PFSK-1 (cell line): ENCODE measurements at regions not wholly inside any gene's neighbourhood (a gene's known extent, or its start where the extent isn't known, plus 50 kb on each side); places are given as distances from the start of the nearest gene placed in this dataset.

Experiments
- FOXP2 ChIP-seq: optimal IDR thresholded peaks from 2 replicates; pipeline ENCODE3; 2011; ENCODE audit warnings: borderline replicate concordance, control low read depth, inconsistent platforms; ENCODE audit not compliant: insufficient read depth; ENCODE audit errors: extremely low read length, extremely low read depth
- POLR2AphosphoS5 ChIP-seq: IDR thresholded peaks from 2 replicates; pipeline ENCODE4 v1.6.1; 2012; ENCODE audit warnings: low read depth, mild to moderate bottlenecking, control low read depth, low read length, moderate library complexity
- REST ChIP-seq, 2 experiments: IDR thresholded peaks; 2 replicates each; pipeline versions ENCODE4 v1.6.1 to v1.8.0; 2011 to 2012; ENCODE audit warnings: low read depth in 2 of 2, low read length in 2 of 2, control low read depth in 1 of 2, inconsistent platforms in 1 of 2, mild to moderate bottlenecking in 1 of 2, moderate library complexity in 1 of 2; ENCODE audit not compliant: insufficient read depth in 1 of 2
- SIN3A ChIP-seq: IDR thresholded peaks from 2 replicates; pipeline ENCODE4 v1.6.1; 2012; ENCODE audit warnings: mild to moderate bottlenecking, low read length, moderate library complexity, borderline replicate concordance; ENCODE audit not compliant: insufficient read depth
- TAF1 ChIP-seq: IDR thresholded peaks from 2 replicates; pipeline ENCODE4 v1.6.1; 2012; ENCODE audit warnings: low read length, control low read depth, borderline replicate concordance; ENCODE audit not compliant: insufficient read depth

- no peak for TF ChIP-seq REST (IDR thresholded peaks at IDR 0.05; ENCODE audit: insufficient read depth in 1 of 2, low read depth in 2 of 2, low read length in 2 of 2)
- TF ChIP-seq POLR2AphosphoS5, result no peak
- TF ChIP-seq SIN3A, result no peak
- no peak for TF ChIP-seq TAF1
- no peak for TF ChIP-seq FOXP2
Observed at GRCh38 chr5:25850581-25850980, 1187.8 kb downstream of the CDH9 start.
